Endothelial cell of umbilical vein (primary cell): ENCODE measurements at regions not wholly inside any gene's neighbourhood (a gene's known extent, or its start where the extent isn't known, plus 50 kb on each side); places are given as distances from the start of the nearest gene placed in this dataset.

ENCODE experiments used
- BruUV-seq: library from RNA; stranded (reverse); fragments of 400-500 nt; replicated peaks from 2 replicates; lab custom pipeline; 2021; lab: Mats Ljungman, UMichigan
- CTCF ChIA-PET: fragments of 300-600, 350-600 bp; sonication (Branson Sonifier 250); formaldehyde crosslinking; loops from one replicate; lab custom pipeline; 2021; ENCODE audit warnings: antibody characterized with exemption, inconsistent platforms; lab: Charles Lee
- POLR2A ChIA-PET: fragments of 300-600, 350-600 bp; sonication (Branson Sonifier 250); formaldehyde crosslinking; loops from one replicate; lab custom pipeline; 2021; ENCODE audit warnings: antibody characterized with exemption, inconsistent platforms; lab: Charles Lee
- DNase-seq: peaks from one replicate; pipeline ENCODE4 v3.0.0-alpha.2; 2011; ENCODE audit warnings: low read depth, low spot score
- FAIRE-seq: peaks from 2 replicates; lab custom pipeline; 2011; peaks lifted over from hg19 to GRCh38; lab: Jason Lieb, UNC
- H2AFZ ChIP-seq: 2 replicates; pipeline ENCODE4 v1.6.0; 2012; ENCODE audit warnings: low read depth, low read length, control low read depth, inconsistent platforms
- H3K27ac ChIP-seq: 2 replicates; pipeline ENCODE4 v1.5.1; 2011; ENCODE audit warnings: low read depth, mild to moderate bottlenecking, control low read depth, low read length, moderate library complexity; ENCODE audit not compliant: insufficient read depth
- H3K27me3 ChIP-seq, 2 experiments: 2 replicates each; pipeline versions ENCODE4 v1.6.0 to v1.6.1; 2011; ENCODE audit warnings: low read length in 2 of 2, mixed read lengths in 1 of 2; ENCODE audit not compliant: control insufficient read depth in 2 of 2, insufficient read depth in 2 of 2
- H3K36me3 ChIP-seq, 2 experiments: 2 replicates in 1 of 2; 3 replicates in 1 of 2; pipeline ENCODE4 v1.5.1; 2011; ENCODE audit warnings: low read length in 2 of 2, mild to moderate bottlenecking in 1 of 2, moderate library complexity in 1 of 2; ENCODE audit not compliant: control insufficient read depth in 2 of 2, insufficient read depth in 2 of 2; ENCODE audit errors: extremely low read depth in 1 of 2
- H3K4me1 ChIP-seq: 3 replicates; pipeline ENCODE4 v1.5.1; 2011; ENCODE audit warnings: mild to moderate bottlenecking, low read length; ENCODE audit not compliant: control insufficient read depth, insufficient read depth; ENCODE audit errors: extremely low read depth
- H3K4me2 ChIP-seq: 2 replicates; pipeline ENCODE4 v1.6.1; 2011; ENCODE audit warnings: low read length, control low read depth, mixed read lengths; ENCODE audit not compliant: insufficient read depth
- H3K4me3 ChIP-seq, 3 experiments: fragments of 200-600 bp in 1 of 3; sonication (generic), shearing (Covaris generic) in 1 of 3; replicated peaks in 1 of 3; 2 replicates each; pipeline ENCODE4 v1.5.1; 2011 to 2016; ENCODE audit warnings: control low read depth in 3 of 3, low read length in 3 of 3, mild to moderate bottlenecking in 2 of 3, inconsistent platforms in 1 of 3, low read depth in 1 of 3, moderate library complexity in 1 of 3; ENCODE audit not compliant: insufficient read depth in 1 of 3
- H3K79me2 ChIP-seq: 2 replicates; pipeline ENCODE4 v1.6.0; 2012; ENCODE audit warnings: low read length, inconsistent platforms; ENCODE audit not compliant: control insufficient read depth, insufficient read depth
- H3K9ac ChIP-seq: replicated peaks from 2 replicates; pipeline ENCODE3; 2011; ENCODE audit warnings: low read length, control low read depth; ENCODE audit not compliant: insufficient read depth; ENCODE audit errors: extremely low read depth
- H3K9me1 ChIP-seq: replicated peaks from 3 replicates; pipeline ENCODE4 v1.6.0; 2011; ENCODE audit warnings: mild to moderate bottlenecking, low read length; ENCODE audit not compliant: control insufficient read depth, insufficient read depth; ENCODE audit errors: extremely low read depth
- H3K9me3 ChIP-seq: replicated peaks from 2 replicates; pipeline ENCODE4 v1.5.1; 2012; ENCODE audit warnings: low read length, inconsistent platforms; ENCODE audit not compliant: control insufficient read depth, insufficient read depth
- H4K20me1 ChIP-seq: replicated peaks from 2 replicates; pipeline ENCODE3; 2011; ENCODE audit warnings: mild to moderate bottlenecking, low read length; ENCODE audit not compliant: control insufficient read depth, insufficient read depth; ENCODE audit errors: extremely low read depth
- EZH2 ChIP-seq: IDR thresholded peaks from 2 replicates; pipeline ENCODE4 v1.6.1; 2012; ENCODE audit warnings: borderline replicate concordance, low read depth, mild to moderate bottlenecking, moderate library complexity, low read length, inconsistent platforms; ENCODE audit not compliant: severe bottlenecking
- FOS ChIP-seq: IDR thresholded peaks from 2 replicates; pipeline ENCODE4 v1.6.1; 2011; ENCODE audit warnings: mild to moderate bottlenecking, low read length, moderate library complexity, borderline replicate concordance; ENCODE audit not compliant: insufficient read depth
- GATA2 ChIP-seq: IDR thresholded peaks from 2 replicates; pipeline ENCODE4 v1.7.0; 2011; ENCODE audit warnings: low read depth, mild to moderate bottlenecking, moderate library complexity, mixed read lengths, low read length; ENCODE audit not compliant: insufficient read length, insufficient read depth
- JUN ChIP-seq: IDR thresholded peaks from 2 replicates; pipeline ENCODE4 v1.6.1; 2011; ENCODE audit warnings: borderline replicate concordance, low read depth; ENCODE audit not compliant: insufficient read length, insufficient read depth
- MAX ChIP-seq: IDR thresholded peaks from 2 replicates; pipeline ENCODE4 v1.6.1; 2011; ENCODE audit not compliant: insufficient read depth, insufficient read length
- MYC ChIP-seq: IDR thresholded peaks from one replicate; pipeline ENCODE4 v1.6.1; 2011; ENCODE audit warnings: mild to moderate bottlenecking, low read depth, low read length
- POLR2A ChIP-seq: IDR thresholded peaks from 2 replicates; pipeline ENCODE4 v1.6.1; 2012; ENCODE audit warnings: low read depth, mild to moderate bottlenecking, control low read depth, low read length
- POLR2AphosphoS5 ChIP-seq: IDR thresholded peaks from 2 replicates; pipeline ENCODE4 v1.6.1; 2012; ENCODE audit warnings: low read depth, mild to moderate bottlenecking, control low read depth, low read length, moderate library complexity; ENCODE audit not compliant: insufficient read depth
- dilution Hi-C: fragments of 300-500 bp; cut with MboI; formaldehyde crosslinking; loops from one replicate; pipeline ENCODE4 v1.15.0; 2019; ENCODE audit warnings: low sequenced_read_pairs; ENCODE audit not compliant: extremely low pct_ligation_motif_present
- intact Hi-C: fragments of 100-400 bp; cut with micrococcal nuclease; formaldehyde crosslinking; loops from one replicate; pipeline ENCODE4 v1.10.0; 2022
- TF ChIP-seq, protein P1 (sequence below), 2 donors: IDR thresholded peaks; 1 replicate in 1 of 2; 2 replicates in 1 of 2; pipeline ENCODE4 v1.5.1; 2011; ENCODE audit warnings: low read length in 2 of 2, mild to moderate bottlenecking in 2 of 2, moderate library complexity in 2 of 2, control low read depth in 1 of 2, inconsistent platforms in 1 of 2, low read depth in 1 of 2; ENCODE audit not compliant: insufficient read depth in 1 of 2; ENCODE audit errors: extremely low read depth in 1 of 2

DNA sequence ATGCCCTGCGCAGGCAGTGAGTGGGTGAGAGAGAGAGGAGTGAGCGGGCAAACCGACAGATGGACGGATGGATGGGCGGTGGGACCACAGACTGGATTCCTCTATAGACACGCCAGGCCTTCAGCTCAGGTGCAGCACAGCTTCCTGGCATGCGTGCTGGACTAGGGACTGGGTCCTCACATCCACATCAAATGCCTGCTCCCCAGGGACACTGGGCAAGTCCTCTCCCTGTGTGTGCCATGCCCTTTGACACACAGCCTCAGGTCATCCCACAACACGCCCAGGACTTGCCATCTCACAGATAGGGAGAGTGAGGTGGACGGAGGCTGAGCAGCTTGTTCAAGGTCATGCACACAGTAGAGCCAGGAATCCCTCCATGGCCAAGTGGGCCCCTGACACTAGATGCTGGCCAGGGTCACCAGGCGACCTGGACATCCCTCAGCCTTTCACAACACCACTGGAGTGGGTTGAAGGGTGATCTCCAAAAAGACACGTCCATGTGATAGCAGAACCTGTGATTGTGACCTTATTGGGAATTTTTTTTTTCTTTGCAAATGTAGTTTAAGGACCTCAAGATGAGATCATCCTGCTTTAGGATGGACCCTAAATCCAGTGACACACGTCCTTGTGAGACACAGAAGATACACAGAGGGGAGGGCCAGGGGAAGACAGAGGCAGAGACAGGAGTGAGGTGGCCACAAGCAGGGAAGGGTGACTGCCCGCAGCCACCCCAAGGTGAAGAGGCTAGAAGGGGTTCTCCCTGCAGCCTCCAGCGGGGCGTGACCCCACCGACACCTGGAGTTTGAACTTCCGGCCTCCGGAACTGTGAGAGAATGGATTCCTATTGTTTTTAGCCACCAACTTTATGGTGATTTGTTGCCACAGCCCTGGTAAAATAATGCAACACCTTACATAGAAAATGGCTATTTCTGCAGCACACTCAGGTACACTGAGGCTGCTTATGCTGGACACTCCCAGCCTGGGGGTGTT lies 155.0 kb upstream of the CHST15 start:
- FAIRE-seq: no peak
- H3K27ac ChIP-seq: no peak overlapping the region
- dilution Hi-C loops (no loop called here), intact Hi-C loops (no loop called here)
- no peaks in the 10 kb centered on the region for H3K36me3 ChIP-seq
- H3K9ac ChIP-seq: no peak overlapping the region
- H2AFZ ChIP-seq: no peak overlapping the region
- DNase-seq: no peak
- no peak overlapping the region for H3K4me2 ChIP-seq
- no TSS peak for BruUV-seq
- H3K9me1 ChIP-seq: no peaks in the 10 kb centered on the region
- H3K9me3 ChIP-seq: no peaks in the 10 kb centered on the region
- H4K20me1 ChIP-seq: no peaks in the 10 kb centered on the region
- no peak overlapping the region for H3K4me3 ChIP-seq
- no peaks in the 10 kb centered on the region for H3K27me3 ChIP-seq
- no peaks in the 10 kb centered on the region for H3K4me1 ChIP-seq
- ChIA-PET POLR2A (no interaction called here), CTCF (no interaction called here)
- no peak for TF ChIP-seq GATA2
- TF ChIP-seq, protein P1, sequence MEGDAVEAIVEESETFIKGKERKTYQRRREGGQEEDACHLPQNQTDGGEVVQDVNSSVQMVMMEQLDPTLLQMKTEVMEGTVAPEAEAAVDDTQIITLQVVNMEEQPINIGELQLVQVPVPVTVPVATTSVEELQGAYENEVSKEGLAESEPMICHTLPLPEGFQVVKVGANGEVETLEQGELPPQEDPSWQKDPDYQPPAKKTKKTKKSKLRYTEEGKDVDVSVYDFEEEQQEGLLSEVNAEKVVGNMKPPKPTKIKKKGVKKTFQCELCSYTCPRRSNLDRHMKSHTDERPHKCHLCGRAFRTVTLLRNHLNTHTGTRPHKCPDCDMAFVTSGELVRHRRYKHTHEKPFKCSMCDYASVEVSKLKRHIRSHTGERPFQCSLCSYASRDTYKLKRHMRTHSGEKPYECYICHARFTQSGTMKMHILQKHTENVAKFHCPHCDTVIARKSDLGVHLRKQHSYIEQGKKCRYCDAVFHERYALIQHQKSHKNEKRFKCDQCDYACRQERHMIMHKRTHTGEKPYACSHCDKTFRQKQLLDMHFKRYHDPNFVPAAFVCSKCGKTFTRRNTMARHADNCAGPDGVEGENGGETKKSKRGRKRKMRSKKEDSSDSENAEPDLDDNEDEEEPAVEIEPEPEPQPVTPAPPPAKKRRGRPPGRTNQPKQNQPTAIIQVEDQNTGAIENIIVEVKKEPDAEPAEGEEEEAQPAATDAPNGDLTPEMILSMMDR (IDR thresholded peaks at IDR 0.05; ENCODE audit: extremely low read depth in 1 of 2, insufficient read depth in 1 of 2, low read depth in 1 of 2, low read length in 2 of 2): no peak
- TF ChIP-seq EZH2: no peak
- TF ChIP-seq POLR2AphosphoS5: no peak
- no peak for TF ChIP-seq POLR2A
- no peak for TF ChIP-seq MYC
- no peak for TF ChIP-seq JUN
- no peak for TF ChIP-seq FOS
- TF ChIP-seq MAX: no peak
- H3K79me2 ChIP-seq: no peaks in the 10 kb centered on the region
